WTC11 (cell line): ENCODE measurements at regions not wholly inside any gene's neighbourhood (a gene's known extent, or its start where the extent isn't known, plus 50 kb on each side); places are given as distances from the start of the nearest gene placed in this dataset.

Source experiments
- FOXP1 ChIP-seq: sonication (generic); formaldehyde crosslinking; IDR thresholded peaks from 2 replicates; pipeline ENCODE4 v1.8.0; 2022; ENCODE audit warnings: missing genetic modification reagents, mild to moderate bottlenecking, moderate library complexity, borderline replicate concordance
- TF ChIP-seq, protein P1 (sequence below): fragments of 200-600 bp; IDR thresholded peaks from 2 replicates; pipeline ENCODE4 v1.8.0; 2022; ENCODE audit warnings: antibody characterized with exemption
- TF ChIP-seq, protein P2 (sequence below): sonication (generic); formaldehyde crosslinking; IDR thresholded peaks from 2 replicates; pipeline ENCODE4 v1.8.0; 2022; ENCODE audit warnings: missing genetic modification reagents
- TF ChIP-seq, protein P3 (sequence below): fragments of 250-450 bp; sonication (Bioruptor Pico); conservative IDR thresholded peaks from 2 replicates; pipeline ENCODE4 v1.9.0; 2021; ENCODE audit warnings: mild to moderate bottlenecking
- TF ChIP-seq, protein P4 (sequence below): sonication (generic); formaldehyde crosslinking; conservative IDR thresholded peaks from 2 replicates; pipeline ENCODE4 v1.8.1; 2022; ENCODE audit warnings: mild to moderate bottlenecking, missing genetic modification reagents

DNA sequence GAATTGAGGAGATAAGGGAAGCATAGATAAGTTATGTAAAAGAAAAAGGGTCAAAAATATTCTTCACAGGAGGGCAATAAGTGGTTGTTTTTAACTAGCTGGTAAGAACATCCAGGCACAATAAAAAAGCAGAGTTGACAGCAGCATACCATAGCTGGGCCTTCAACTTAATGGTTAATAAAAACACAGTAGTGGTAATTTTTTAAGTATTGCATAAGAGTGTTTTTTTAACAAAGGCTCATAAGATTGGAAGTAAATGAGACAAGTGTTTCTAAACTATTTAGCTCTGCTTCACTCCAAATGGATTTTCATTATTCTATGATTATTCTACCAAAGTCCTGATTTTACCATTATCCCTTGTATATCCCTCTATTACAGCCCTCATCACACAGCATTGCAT lies 140.1 kb upstream of the TSPAN8 start:
- TF ChIP-seq, protein P1, sequence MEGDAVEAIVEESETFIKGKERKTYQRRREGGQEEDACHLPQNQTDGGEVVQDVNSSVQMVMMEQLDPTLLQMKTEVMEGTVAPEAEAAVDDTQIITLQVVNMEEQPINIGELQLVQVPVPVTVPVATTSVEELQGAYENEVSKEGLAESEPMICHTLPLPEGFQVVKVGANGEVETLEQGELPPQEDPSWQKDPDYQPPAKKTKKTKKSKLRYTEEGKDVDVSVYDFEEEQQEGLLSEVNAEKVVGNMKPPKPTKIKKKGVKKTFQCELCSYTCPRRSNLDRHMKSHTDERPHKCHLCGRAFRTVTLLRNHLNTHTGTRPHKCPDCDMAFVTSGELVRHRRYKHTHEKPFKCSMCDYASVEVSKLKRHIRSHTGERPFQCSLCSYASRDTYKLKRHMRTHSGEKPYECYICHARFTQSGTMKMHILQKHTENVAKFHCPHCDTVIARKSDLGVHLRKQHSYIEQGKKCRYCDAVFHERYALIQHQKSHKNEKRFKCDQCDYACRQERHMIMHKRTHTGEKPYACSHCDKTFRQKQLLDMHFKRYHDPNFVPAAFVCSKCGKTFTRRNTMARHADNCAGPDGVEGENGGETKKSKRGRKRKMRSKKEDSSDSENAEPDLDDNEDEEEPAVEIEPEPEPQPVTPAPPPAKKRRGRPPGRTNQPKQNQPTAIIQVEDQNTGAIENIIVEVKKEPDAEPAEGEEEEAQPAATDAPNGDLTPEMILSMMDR, result no peak
- no peak for TF ChIP-seq FOXP1 (CRISPR knock-in tag)
- TF ChIP-seq, protein P2, sequence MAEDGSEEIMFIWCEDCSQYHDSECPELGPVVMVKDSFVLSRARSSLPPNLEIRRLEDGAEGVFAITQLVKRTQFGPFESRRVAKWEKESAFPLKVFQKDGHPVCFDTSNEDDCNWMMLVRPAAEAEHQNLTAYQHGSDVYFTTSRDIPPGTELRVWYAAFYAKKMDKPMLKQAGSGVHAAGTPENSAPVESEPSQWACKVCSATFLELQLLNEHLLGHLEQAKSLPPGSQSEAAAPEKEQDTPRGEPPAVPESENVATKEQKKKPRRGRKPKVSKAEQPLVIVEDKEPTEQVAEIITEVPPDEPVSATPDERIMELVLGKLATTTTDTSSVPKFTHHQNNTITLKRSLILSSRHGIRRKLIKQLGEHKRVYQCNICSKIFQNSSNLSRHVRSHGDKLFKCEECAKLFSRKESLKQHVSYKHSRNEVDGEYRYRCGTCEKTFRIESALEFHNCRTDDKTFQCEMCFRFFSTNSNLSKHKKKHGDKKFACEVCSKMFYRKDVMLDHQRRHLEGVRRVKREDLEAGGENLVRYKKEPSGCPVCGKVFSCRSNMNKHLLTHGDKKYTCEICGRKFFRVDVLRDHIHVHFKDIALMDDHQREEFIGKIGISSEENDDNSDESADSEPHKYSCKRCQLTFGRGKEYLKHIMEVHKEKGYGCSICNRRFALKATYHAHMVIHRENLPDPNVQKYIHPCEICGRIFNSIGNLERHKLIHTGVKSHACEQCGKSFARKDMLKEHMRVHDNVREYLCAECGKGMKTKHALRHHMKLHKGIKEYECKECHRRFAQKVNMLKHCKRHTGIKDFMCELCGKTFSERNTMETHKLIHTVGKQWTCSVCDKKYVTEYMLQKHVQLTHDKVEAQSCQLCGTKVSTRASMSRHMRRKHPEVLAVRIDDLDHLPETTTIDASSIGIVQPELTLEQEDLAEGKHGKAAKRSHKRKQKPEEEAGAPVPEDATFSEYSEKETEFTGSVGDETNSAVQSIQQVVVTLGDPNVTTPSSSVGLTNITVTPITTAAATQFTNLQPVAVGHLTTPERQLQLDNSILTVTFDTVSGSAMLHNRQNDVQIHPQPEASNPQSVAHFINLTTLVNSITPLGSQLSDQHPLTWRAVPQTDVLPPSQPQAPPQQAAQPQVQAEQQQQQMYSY, result no peak
- TF ChIP-seq, protein P3, sequence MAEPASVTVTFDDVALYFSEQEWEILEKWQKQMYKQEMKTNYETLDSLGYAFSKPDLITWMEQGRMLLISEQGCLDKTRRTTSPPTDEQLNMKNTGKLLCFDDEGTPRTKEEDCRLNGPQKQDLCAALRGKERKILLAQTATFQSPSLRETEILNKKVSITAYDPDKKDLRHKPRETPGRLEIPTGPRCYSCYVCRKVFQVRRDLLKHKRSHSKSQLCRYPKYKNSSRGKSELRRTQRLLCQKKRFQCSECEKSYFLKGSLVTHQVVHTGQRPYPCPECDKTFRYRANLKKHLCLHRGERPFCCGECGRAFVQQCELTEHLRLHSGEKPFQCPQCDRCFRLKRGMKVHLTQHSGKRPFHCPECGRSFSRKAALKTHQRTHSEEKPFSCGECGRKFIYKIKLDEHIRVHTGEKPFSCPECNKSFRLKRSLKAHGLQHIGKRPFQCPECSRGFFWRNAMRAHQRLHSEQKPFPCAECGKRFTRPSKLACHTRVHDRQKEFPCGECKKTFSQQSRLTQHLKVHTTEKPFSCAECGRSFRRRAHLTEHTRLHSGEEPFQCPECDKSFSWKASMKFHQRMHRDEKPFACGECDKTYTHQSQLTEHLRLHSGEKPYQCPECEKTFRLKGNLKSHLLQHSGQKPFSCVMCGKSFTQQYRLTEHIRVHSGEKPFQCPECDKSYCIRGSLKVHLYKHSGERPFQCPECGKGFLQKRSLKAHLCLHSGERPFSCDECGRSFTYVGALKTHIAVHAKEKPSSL (CRISPR knock-in tag), result no peak
- TF ChIP-seq, protein P4, sequence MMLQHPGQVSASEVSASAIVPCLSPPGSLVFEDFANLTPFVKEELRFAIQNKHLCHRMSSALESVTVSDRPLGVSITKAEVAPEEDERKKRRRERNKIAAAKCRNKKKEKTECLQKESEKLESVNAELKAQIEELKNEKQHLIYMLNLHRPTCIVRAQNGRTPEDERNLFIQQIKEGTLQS (CRISPR knock-in tag), result no peak
